ENCODE measurements at regions not wholly inside any gene's neighbourhood (a gene's known extent, or its start where the extent isn't known, plus 50 kb on each side); places are given as distances from the start of the nearest gene placed in this dataset.
A peak's percentile ranks its signal among the peaks of the same experiment; 100 is the strongest.

DNA sequence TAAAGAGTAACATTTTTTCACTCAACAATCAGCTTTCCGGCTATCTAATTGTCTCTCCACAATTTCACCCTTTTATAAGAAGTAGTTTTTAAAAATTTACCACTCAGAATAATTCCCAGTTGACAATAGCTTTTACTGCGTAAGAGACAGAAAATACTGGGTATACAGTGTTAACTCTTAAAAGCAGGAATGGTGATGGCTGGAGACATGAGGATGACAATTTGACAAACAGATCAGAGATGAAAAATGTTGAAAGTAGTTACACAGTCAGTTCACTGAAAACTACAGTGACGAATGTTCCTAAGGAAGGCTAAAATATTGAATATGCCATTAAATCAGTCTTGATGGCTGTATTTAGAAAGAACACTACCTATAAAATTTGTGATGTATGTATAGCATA lies 1146.8 kb upstream of the B3GALT2 start:
- no peak for DNase-seq (ENCODE audit: extremely low read depth, low read depth)

DNA sequence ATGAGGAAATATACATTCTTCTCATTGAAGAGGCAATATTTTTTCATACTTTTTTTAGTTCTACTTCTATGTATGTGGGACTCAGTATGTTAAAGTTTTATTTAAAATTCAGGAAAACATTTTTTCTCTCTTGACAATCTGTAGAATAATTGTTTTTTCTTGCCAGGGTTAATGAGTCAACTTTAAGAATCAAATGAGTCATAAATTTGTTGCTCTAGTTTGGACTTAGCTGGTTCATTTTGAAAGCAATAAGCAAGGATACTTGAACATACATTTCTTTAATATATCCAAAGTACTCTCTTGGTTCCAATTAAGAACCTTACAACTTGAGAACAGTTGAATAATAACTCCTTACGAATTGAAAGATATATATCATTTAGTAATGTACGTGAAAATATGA lies 1145.3 kb upstream of the B3GALT2 start:
- no peak for DNase-seq (ENCODE audit: extremely low read depth, low read depth)

DNA sequence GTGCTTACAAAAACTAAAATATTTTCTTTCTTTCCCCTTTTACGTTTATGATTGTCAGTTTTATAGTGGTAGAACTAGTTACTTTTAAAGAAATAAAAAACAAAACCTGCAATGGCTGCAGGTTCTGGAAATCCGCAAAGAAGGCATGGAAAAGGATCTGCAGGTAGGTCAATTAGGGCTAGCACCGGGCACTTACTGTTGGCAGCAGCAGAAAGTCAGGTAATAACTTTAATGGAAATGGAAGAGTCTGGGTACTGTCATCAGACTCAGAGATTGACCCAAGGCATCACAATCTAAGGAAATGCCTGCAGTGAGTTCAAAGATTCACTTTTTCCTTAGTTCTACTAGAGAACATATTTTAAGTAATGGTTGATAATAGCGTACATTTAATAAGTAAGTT lies 1136.3 kb upstream of the B3GALT2 start:
- DNase-seq (ENCODE audit: extremely low read depth, low read depth), result no peak

GRCh38 chr1:194318790-194319280 lies 1132.4 kb upstream of the B3GALT2 start:
- DNase-seq (ENCODE audit: extremely low read depth, low read depth), result no peak

DNA sequence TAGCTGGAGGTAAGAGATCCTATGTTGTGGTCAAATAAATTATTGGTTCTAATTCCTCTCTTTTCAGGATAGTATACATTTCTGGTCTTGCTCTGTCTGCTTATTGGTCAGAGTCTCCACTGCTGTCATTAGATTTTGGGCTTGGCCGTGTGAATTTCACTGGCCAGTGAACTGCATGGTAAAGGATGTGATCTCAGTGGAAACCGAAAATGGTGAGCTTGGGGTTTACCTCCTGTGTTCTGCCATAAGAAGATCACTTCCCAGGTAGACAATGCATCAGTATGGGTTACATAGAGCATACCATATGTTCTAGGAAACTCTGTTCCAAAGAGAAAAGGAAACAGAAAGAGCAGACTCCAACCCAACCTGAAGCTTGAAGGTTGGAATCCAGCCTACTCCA lies 1123.3 kb upstream of the B3GALT2 start:
- DNase-seq (ENCODE audit: extremely low read depth, low read depth), result no peak

GRCh38 chr1:194309269-194309668 lies 1122.9 kb upstream of the B3GALT2 start:
- peak; percentile 4 for DNase-seq (ENCODE audit: extremely low read depth, low read depth)

DNA sequence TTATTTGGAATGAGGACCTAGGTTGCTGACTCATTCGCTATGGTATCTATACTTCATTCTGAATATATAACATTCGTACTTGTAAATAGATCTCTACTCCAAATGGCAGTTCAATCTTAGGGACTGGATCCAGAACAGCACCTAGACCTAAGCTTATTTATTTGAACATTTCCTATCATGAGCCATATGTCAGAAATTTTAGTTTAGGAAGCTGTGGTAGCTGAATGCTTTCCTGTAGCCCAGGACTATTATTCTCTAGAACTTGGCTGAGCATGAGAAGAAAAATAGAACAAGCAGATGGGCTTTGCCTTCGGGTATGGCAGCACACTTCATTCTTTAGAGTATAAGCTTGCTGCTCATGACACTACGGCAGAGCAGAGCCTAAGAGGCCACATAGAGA lies 1114.4 kb upstream of the B3GALT2 start:
- DNase-seq (ENCODE audit: extremely low read depth, low read depth), result no peak

DNA sequence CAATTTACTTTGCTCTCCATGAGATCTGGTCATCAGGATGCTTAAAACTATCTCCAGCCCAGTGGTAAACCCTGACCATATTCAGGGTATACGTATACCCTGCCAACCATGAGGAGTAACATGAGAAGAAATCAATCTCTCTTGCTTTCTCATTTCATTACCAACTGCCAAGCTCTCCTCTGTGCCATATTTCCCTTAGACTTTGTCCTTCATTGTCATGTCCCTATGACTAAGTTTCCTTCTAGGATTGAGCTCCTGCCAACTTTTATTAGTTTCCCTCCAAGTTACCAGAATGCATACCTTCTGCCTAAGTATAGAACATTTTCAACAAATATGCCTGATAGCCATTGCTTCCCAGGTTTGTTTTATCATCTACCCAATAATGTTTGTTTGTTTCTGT lies 1113.9 kb upstream of the B3GALT2 start:
- DNase-seq (ENCODE audit: extremely low read depth, low read depth), result no peak

DNA sequence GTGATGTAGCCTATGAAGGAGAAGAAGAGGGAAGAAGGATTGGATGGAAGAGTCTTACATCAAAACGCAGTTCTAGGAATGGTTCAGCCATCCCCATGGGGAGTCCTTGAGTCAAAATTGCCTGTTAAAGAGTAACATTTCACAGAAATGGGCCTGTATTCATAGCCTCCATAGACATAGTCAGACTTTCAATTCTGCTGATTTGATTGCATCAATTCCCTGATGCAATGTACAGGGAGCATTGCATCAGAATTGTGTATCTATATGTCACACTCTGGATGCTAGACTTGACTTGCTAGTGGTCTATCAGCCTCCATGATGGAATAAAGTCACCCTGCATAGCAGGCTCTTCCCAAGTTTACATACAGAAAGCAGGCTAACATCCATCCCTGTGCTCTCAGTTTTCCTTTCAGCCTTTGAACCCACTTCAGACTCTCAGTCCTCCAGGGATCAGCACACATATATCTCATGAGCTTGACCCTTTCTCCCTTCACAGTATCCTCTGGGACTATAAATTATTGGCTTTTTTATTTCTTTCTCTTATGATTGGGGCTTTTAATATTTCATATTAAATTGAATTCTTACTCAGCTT lies 1111.7 kb upstream of the B3GALT2 start:
- peak; percentile 7 for DNase-seq (ENCODE audit: extremely low read depth, low read depth)

DNA sequence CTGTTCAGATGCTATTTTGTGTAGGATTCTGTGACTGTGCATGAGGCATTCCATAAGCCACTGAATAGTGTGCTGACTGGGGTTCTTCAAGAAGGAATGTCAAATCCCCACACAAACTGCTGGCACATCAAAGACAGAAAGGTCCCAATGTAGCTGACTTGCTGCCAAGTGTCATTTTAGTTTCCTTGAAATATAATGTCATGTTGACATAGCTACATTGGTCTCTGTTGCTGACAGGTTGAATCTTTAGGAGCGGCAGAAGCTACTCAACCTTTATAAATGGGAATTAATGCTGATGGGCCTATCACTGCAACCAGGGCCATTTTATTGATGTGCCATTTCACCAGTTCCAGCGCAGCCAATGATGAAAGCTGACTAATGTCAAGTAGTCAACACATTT lies 1110.7 kb upstream of the B3GALT2 start:
- no peak for DNase-seq (ENCODE audit: extremely low read depth, low read depth)

- DNase-seq (ENCODE audit: extremely low read depth, low read depth), result no peak
These were observed 1109.8 kb upstream of the B3GALT2 start for GRCh38 chr1:194296201-194296600.

- peak; percentile 44 for DNase-seq (ENCODE audit: extremely low read depth, low read depth)
These were observed 1109.3 kb upstream of the B3GALT2 start for GRCh38 chr1:194295685-194296084.

DNA sequence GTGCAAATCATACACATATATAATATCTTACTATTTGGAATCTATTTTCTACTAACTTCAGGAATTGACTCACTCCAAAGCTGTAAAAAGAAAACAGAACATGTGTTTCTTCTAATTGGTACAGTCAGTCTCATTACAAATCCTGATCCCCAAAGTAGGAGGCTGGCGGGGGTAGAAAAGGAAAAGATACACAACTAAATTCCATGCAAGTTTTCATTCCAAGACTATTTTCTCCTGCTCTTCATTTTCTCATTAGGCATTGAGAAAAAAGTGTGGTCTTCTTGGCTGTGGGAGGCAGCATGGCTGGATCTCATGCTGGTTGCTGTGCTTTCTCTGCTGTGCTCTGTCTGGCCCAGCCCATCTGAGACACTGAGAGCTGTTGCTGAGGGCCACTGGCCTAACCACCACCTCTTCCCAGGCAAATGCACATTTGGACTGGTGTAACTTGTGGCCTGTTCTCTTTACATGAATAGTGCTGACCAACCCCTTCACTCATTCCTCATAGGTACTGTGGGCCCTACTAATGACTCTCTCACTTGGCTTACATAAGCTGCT lies 1107.5 kb upstream of the B3GALT2 start:
- DNase-seq (ENCODE audit: extremely low read depth, low read depth), result no peak

DNA sequence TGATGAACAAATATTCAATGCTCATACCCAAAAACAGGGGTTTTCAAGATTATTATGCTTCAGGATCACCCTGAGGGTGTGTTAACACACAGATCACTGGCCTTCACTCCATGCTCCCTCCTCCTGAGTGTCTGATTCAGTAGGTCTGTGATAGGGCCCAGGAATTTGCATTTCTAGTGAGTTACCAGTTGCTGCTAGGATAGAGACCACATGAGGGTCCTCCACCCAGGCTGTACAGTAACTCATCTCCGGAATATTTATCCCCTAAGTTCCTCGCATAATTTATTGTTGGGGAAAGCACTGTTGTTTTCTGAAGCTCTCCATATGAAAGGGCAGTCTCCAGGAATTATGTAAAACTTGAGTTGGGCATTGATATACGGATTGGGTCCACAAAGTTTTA lies 1106.6 kb upstream of the B3GALT2 start:
- no peak for DNase-seq (ENCODE audit: extremely low read depth, low read depth)

- DNase-seq (ENCODE audit: extremely low read depth, low read depth), result no peak
These were observed 1103.3 kb upstream of the B3GALT2 start for GRCh38 chr1:194289569-194290266.

DNA sequence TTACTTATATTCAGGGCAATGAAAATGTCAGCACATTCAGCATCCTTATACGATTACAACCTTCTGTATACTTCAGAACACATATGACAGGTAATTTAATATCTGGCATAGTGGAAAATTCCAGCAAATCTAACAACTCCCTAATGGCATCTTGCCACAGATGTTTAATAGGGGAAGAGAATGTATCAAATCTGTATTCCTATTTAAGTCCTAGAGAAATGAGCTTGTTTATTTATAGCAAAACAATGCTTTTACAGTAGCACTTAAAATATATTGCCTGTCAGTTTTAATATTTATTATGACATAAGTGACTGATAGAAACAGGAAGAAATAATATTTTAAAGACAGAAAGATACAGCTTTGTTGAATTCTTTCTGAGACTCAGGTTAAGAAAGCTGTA lies 1101.8 kb upstream of the B3GALT2 start:
- DNase-seq (ENCODE audit: extremely low read depth, low read depth), result no peak

DNA sequence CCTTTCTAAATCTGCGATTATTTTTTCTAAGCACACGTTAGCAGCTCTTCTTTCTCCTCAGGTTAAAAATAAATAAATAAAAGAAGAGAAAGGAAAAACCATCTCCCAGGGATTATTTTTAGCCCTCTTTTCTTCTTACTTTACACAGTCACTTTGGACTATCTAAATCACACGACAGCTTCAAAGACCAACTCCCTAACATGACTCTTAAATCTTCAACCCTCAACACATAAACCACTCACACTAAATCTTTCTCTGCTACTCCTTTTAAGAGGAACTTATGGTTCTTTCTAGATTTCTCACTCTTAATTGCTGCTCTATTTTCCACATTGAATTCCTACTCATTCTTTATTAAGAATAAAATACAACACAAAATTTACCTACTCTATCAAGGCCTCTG lies 1095.0 kb upstream of the B3GALT2 start:
- no peak for DNase-seq (ENCODE audit: extremely low read depth, low read depth)

GRCh38 chr1:194280463-194280862 lies 1094.0 kb upstream of the B3GALT2 start:
- no peak for DNase-seq (ENCODE audit: extremely low read depth, low read depth)

- no peak for DNase-seq (ENCODE audit: extremely low read depth, low read depth)
These were observed 1093.6 kb upstream of the B3GALT2 start for GRCh38 chr1:194279975-194280374.

DNA sequence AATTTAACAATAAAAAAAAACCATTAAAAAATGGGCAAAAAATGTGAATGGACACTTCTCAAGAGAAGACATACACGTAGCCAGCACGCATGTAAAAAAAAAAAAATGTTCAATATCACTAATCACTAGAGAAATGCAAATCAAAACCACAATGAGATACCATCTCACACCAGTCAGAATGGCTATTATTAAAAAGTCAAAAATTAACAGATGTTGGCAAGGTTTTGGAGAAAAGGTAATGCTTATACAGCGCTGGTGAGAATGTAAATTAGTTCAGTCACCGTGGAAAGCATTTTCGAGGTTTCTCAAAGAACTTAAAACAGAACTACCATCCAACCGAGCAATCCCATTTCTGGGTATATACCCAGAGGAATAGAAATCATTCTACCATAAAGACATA lies 1091.5 kb upstream of the B3GALT2 start:
- DNase-seq (ENCODE audit: extremely low read depth, low read depth), result no peak

DNA sequence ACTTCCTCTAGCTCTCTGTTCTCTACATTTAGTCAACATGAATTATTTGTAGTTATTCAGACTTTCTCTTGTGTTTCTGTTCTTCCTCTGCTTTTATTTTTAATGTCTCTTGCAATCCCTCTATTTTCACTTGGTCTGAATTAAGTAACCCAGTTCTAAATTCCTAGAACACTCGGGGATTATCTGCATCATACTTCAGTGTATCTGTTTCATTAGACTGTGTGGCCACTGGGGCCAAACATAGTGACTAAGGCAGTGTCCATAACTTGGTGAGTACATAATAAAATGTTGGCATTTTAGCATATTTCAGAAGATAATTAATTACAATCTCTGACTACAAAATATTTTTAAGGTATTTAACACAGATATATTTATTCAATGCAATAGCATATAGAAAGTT lies 1087.2 kb upstream of the B3GALT2 start:
- no peak for DNase-seq (ENCODE audit: extremely low read depth, low read depth)

DNA sequence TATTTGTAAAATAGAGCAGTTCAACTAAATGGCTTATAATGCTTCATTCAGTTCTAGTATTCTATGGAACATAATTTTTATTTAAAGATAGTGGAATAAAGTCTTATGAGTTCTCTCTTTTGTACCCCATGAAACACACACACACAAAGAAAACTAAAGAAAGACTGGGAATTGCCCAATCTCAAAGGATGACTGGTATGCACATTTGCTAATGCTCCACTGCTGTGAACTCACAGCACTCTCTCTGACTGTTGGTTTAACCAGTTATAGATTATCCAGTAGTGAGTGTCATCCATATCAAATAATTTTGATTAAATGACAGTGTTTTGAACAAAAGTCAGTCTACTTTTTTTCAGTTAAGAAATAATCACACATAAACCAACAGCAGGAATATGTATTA lies 1082.4 kb upstream of the B3GALT2 start:
- no peak for DNase-seq (ENCODE audit: extremely low read depth, low read depth)
